ENCODE measurements at regions not wholly inside any gene's neighbourhood (a gene's known extent, or its start where the extent isn't known, plus 50 kb on each side); places are given as distances from the start of the nearest gene placed in this dataset.

- no peak for DNase-seq
These were observed 392.7 kb downstream of the FGF9 start for GRCh38 chr13:22063416-22064124.

GRCh38 chr13:22064854-22065620 is 394.2 kb downstream of the FGF9 start:
- no peak for DNase-seq

- no peak for DNase-seq
These were observed 402.8 kb downstream of the FGF9 start for GRCh38 chr13:22073718-22074117.

- DNase-seq, result no peak
These were observed 403.5 kb downstream of the FGF9 start for GRCh38 chr13:22074403-22074802.

- no peak for DNase-seq
These were observed 405.8 kb downstream of the FGF9 start for GRCh38 chr13:22076658-22077057.

- no peak for DNase-seq
These were observed 406.4 kb downstream of the FGF9 start for GRCh38 chr13:22077205-22077683.

- DNase-seq, result no peak
These were observed 406.9 kb downstream of the FGF9 start for GRCh38 chr13:22077764-22078163.

- DNase-seq, result no peak
These were observed 409.1 kb downstream of the FGF9 start for GRCh38 chr13:22079961-22080360.

GRCh38 chr13:22080832-22081231 is 410.0 kb downstream of the FGF9 start:
- no peak for DNase-seq

- DNase-seq, result no peak
These were observed 410.6 kb downstream of the FGF9 start for GRCh38 chr13:22081430-22081829.

GRCh38 chr13:22082030-22082429 is 411.2 kb downstream of the FGF9 start:
- DNase-seq, result no peak

GRCh38 chr13:22082437-22083100 is 411.7 kb downstream of the FGF9 start:
- peak; percentile 38 for DNase-seq

GRCh38 chr13:22085001-22085400 is 414.1 kb downstream of the FGF9 start:
- DNase-seq, result no peak

GRCh38 chr13:22086597-22087330 is 415.9 kb downstream of the FGF9 start:
- no peak for DNase-seq

GRCh38 chr13:22090106-22090505 is 419.2 kb downstream of the FGF9 start:
- DNase-seq, result no peak

- no peak for DNase-seq
These were observed 420.5 kb downstream of the FGF9 start for GRCh38 chr13:22091222-22091970.

- no peak for DNase-seq
These were observed 421.1 kb downstream of the FGF9 start for GRCh38 chr13:22091971-22092300.

- DNase-seq, result no peak
These were observed 422.1 kb downstream of the FGF9 start for GRCh38 chr13:22092791-22093560.

GRCh38 chr13:22095794-22096193 is 424.9 kb downstream of the FGF9 start:
- DNase-seq, result no peak

- no peak for DNase-seq
These were observed 428.7 kb downstream of the FGF9 start for GRCh38 chr13:22099585-22099984.

- no peak for DNase-seq
These were observed 431.4 kb downstream of the FGF9 start for GRCh38 chr13:22102271-22102670.
